ENCODE measurements at regions not wholly inside any gene's neighbourhood (a gene's known extent, or its start where the extent isn't known, plus 50 kb on each side); places are given as distances from the start of the nearest gene placed in this dataset.
A peak's percentile ranks its signal among the peaks of the same experiment; 100 is the strongest.

DNA sequence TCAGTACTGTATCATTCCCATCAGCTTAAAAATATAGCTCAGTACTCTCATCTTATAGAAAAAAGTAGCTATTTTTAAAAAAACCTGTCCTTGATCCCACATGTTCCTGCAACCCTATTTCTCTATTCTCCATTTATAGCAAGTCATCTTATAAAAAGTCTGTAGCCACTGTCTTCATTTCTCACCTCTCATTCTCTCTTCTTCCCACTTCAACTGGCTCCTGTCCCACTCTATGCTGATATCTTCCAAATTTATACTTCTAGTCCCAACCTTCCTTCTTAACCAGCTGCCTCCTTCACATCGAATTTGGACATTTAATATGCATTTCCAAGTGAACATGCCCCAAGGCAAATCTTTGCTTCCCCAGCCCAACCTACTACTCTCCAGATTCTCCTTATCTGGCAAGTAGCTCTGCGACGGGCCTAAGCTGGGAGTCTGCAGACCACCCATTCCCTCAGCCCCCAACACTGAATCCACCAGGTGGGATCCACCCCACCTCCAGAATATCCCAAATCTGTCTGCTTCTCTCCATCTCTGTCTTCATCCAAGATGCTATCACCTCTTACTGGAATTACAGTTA, 52.0 kb upstream of the TANC2 start:
- DNase-seq = no peak

DNA sequence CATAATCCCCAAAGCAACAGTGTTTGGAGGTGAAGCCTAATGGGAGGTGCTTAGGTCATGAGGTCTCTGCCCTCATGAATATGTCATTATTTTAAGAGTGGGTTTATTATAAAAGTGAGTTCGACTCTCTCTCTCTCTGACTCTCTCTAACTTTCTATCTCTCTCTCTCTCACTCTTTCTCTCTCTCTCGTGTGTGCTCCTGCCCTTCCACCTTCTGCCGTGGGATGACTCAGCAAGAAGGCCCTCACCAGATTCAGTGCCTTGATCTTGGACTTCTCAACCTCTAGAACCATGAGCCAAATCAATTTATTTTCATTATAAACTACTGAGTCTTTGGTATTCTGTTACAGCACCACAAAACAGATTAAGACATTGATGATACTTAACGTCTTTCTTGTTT, 53.7 kb upstream of the TANC2 start:
- DNase-seq = no peak

DNA sequence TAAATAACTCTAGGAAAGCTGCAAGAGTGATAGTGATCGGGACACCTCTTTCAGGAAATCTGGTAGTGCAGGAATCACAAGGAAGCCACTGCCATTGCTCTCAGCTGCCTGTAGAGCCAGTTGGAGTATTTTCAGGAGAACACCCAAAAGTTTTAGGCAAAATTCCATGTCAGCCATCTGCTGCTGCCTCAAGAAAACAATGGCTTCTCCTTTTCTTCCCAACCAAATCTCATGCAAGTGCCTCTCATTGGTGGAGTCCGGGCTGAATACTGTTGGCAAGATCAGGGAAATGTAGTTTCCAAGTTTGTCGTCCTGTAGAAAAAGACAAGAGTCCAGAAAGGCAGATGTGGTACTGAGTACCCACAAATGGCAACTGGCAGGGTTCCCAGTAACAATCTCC, 54.9 kb upstream of the TANC2 start:
- DNase-seq = no peak

DNA sequence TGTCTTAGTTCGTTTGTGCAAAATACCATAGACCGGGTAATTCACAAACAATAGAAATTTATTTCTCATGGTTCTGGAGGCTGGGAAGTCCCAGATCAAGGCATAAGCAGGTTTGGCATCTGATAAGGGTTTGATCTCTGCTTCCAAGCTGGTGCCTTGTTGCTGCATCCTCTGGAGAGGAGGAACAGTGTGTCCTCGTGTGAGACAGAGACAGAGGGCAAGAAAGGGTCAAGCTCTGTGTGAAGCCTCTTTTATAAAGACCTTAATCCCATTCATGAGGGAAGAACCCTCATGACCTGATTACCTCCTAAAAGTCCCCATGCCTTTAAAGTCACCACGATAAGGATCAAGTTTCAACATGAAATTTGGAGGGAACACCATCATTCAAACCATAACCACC, 55.8 kb upstream of the TANC2 start:
- no peak for DNase-seq

DNA sequence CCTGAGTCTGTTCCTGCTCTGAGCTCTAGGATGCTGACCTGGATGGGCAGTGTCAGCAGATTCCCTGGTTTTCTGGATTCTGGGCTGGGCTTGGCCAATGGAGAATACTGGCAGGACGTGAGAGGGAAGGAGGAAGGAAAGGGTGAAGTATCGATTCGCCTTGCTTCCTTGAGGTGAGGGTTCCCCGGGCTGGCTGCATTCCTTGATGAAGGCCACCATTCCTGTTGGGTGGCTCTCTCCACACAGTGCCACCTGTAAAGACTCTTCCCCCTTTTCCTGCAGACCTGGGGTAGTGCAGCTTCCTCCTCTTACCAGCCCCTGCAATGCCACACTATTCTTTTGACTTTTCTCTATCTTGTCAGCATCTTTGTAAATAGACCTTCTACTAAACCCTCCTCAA, 58.1 kb upstream of the TANC2 start:
- no peak for DNase-seq

DNA sequence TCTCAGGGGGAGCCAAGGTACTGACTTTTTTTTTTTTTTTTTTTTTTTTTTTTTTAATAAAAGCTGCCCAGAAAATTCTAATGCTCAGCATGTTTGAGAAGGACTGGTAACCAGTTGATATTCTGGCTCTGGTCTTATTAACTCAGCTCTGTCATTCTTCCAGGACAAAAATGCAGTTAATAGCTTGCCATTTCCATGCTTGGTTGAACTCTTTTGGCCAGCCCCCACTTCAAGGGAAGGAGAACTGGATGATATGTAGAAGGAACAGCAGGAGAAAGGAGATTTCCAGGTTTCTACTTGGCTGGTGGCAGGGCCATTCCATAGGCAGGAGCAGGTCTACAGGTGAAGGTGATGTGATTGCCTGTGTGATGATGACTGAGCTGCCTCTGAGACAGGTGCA, 59.2 kb upstream of the TANC2 start:
- no peak for DNase-seq

DNA sequence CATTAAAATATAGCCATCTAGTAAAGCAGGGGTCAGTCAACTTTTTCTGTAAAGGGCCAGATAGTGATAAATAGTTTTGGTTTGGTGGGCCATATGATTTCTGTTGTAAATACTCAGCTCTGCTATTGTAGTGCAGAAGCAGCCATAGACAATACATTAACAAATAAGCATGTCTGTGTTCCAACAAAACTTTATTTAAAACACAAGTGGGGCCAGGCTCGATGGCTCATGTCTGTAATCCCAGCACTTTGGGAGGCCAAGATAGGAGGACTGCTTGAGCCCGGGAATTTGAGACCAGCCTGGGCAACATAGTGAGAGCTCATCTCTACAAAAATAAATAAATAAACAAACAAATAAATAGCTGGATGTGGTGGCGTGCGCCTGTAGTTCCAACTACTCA, 60.8 kb upstream of the TANC2 start:
- no peak for DNase-seq

DNA sequence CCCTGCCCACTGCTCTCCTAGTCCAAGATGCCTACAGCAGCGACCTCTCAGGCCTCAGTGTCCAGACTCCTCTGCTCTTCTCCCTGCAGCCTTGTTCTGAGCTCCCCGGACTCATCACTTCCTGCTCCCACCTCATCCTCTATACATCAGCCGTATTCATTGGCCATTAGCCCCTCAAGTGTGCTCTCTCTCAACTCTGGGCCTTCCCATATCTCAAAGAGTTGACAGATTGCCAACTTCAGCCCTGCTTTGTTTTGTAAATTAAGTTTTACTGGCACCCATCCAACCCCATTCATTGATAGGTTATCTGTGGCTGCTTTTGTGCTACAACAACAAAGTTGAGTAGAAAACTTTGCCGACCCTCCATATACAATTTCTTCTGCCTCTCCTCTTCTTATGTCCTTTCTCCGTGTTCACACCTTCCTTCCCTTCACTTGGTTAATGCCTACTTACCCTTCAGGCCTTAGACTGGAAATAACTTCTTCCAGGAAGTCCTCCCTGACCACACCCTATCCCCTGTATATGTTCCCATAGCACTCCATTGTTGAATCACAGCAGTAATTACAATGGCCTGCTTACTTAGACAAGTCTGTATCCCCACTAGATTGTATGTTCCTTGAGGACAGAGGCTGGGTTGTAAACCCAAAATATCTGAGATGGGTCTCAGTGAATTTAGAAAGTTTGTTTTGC, 63.4 kb upstream of the TANC2 start:
- DNase-seq = no peak

DNA sequence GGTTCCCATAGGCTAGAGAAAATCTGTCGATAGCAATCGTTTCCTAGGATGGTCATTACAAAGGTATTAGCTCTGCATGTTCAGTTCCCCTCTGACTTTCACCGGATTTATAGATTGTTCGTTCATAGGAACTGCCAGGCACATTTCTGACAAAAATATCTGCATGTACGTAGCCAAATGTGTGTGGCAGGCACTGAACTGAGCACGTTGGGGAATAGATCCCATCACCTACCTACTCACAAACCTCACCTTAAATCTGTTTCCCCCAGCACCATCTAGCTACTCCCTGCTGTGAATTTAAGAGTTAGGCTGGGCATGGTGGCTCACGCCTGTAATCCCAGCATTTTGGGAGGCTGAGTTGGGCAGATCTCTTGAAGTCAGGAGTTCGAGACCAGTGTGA, 64.5 kb upstream of the TANC2 start:
- DNase-seq = no peak

DNA sequence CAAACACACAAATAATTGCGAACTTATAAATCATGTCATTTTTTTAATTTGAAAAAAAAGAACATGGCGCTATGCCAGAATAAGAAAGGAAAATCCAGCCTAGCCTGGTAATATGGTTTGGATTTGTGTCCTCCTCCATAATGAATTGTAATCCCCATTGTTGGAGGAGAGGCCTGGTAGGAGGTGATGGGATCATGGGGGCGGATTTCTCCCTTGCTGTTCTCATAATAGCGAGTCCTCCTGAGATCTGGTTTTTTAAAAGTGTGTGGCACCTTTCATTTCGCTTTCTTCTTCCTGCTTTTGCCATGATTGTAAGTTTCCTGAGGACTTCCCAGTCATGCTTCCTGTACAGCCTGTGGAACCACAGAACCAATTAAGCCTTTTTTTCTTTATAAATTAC, 65.9 kb upstream of the TANC2 start:
- no peak for DNase-seq

DNA sequence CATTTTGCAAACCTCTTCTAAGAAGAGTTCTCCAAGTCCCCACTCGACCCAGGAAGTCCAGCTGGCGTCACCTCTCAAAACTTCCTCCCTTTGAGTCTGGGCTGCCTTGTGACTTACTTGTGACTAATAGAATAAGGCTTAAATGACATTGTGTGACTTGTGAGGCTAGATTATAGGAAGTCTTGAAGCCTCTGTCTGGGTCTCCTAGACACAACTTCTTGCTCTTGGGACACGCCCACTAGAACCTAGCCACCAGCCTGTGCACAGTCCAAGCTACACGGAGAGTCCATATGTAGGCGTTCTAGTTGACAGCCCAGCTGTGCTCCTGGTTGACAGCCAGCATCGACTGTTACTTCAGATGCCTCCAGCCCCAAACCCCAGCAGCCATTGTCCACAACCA, 66.7 kb upstream of the TANC2 start:
- DNase-seq = no peak

DNA sequence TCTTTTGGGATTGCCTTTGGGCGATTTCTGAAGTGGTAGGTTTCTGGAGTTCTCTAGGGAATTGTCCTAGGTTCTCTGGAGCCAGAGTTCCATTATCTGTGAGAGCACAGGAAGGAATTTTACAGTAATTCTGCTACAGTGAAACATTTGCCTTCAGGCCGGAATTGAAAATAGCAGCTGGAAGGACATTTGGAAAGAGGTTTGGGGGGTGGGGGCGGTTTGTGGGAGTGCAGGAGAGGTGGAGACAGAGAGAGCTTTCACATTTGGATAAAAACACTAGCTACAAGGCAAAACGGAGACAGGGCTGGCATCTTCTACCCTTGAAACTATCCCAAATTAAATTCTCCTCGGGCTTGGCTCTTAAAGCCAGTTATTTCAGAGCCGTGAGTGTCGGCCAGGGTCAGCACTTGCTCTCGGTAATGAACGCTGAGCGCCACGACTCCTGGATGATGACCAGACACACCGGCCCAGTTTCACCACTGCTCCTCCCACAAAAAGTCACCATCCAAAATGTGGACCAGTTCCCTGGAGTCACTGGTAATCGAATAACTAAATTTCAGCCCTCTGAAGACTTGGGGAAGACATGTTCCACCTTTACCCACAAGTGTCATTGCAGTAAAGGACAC, 67.7 kb upstream of the TANC2 start:
- DNase-seq = peak; percentile 95

DNA sequence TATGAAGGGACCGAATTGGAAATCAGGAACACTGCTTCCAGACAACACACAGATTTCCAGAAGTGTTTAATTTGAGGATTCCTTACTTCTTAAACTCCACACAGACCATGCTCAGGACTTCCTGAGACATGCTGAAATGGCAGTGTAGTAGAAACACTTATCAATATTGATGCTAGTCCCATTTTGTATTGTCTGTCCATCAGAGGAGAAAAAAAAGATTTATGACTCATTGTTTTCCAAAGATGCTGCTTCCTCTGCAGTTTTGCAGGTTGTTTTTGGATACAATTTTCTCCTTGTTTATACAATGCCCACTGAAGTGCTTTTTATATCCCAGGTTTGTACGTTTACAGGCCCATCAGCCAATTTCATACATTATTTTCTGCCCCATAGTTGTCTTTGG, 68.3 kb upstream of the TANC2 start:
- no peak for DNase-seq

DNA sequence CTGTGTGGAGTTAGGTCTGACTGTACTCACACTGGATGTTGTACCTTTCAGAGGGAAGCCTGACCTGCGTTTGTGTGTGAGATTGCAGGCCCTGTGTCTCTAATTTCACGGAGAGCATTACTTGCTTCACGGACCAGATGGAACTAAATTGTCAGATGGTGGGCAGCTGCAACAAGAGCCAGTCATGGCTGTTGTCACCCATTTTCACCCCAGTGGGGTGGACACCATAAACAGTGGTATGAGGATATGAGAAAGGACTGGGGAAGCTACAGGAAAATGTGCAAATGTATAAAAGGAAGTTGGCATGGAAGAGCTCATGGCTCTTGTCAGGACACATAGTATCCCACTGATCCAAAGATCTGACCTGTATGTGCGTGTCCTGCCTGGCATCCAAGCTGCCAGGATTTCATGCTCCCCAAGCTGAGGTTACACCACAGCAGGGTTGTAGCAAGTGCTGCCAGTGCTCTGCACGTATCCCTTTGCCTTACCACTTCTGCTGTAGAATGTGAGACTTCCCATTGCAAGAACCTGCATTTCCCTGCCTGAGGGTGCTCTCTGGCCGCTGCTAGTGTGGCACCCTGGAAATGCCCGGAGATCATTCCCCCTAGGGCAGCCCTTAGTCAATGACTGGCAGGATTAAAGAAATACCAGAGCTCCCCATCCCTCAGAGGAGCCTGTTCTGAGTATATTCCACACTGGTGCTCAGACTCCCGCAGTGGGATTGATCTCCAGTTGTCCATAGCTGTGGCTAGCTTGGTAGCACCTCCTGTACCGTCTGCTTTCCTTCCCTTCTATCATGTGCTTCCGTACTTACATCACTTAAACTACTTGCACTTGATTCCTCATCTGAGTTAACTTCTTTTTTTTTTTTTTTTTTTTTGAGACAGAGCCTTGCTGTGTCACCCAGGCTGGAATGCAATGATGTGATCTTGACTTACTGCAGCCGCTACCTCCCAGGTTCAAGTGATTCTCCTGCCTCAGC, 70.4 kb upstream of the TANC2 start:
- DNase-seq = peak; percentile 82

DNA sequence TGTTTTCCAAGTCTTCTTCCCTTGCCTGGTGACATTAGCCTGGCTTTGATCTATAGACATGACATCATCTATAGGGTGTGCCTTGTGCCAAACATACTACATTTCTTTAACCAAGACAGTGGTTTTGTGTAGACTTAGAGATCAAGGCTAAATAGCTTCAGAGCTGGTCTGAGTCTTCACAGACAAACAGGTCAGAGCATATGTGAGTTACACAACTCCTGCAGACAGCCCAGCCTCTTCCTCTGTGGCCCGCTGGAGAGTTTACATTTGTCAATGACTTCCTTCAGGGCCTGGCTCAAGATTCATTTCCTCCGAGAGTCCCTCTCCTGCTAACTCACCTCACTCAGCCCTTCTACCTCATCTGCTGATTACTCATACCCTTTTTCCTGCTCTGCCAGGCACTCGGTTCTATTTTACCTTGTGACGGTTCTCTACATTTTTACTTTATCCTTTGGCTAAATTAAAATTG, 73.1 kb upstream of the TANC2 start:
- peak; percentile 98 for DNase-seq

DNA sequence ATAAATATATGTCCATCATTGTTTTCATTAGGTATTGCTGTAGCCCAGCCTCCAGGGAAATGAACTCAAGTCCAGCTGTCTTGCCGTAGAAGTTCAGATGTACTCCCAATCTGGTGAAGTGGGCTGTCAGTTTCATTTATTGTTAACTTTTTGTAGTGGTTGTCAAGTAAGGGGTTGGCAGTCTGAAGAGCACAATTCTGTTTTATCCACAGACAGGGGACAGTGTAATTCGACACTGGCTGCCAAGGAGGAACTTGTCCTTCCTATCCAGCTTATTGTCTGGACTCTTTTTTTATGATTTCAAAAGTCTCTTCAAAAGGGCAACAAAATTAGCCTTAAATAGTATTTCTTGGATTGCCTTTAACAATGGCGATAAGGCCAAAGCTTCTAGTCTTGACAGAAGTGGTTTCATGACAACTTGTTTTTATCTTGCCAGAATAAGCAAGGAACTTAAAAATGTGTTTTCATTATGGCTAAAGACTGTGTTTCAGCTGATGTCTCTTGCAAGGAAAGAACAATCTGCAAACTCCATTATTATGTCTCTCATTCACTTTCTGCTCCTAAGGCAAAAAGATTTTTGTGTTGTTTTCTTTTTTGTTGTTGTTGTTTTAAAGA, 73.9 kb upstream of the TANC2 start:
- no peak for DNase-seq

DNA sequence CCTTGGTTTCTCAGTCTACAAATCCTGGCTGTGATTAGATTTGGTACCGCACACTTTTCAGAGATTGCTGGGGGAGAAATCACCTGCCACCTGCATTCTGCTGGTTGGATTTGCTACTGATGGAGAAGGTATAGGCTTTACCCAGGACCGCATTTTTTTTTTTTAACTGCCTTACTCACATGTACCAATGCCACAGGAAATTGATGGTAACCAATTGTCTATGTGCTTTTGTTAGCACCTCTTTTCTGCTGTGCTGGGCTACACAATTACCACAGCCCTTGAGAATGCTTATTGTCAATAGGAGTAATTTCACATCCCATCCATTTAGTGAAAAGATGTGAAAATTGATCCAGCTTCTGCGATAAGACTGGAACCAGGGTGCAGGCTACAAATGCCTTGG, 74.4 kb upstream of the TANC2 start:
- no peak for DNase-seq

DNA sequence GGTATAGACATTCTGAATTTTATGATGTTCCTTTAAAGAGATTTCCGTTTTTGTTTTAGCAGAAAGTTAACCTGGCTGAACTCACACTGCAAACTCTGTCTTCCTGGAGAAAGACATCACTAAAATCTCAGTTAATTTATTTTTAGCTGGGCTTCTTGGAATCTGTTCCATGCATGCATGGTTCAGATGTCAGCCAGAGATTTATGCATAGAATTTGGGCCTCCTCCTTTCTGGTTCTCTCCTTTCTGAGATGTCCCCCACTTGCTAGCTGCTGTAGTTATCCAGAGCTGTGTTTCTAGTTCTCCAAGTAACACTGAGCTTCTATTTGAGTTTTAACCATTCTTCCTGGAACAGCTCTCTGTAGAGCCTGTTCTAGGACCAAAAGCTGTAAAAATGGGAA, 77.3 kb upstream of the TANC2 start:
- no peak for DNase-seq

DNA sequence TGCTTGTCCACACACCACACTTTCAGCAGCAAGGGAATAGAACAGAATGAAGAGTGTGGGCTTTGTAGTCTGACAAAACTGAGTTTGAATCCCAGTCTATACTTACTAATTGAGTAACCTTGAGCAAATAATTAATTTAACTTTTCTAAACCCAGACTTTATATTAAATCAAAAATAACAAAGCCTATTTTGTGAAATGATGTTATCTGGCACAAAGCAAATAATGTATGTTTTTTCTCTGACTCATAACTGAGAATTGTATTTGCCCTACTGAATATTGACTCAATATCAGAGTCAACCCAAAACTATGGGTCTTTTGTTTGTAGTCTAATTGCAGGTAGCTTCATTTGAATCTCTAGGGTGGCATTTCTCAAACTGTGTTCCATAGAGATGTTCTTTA, 77.9 kb upstream of the TANC2 start:
- no peak for DNase-seq

DNA sequence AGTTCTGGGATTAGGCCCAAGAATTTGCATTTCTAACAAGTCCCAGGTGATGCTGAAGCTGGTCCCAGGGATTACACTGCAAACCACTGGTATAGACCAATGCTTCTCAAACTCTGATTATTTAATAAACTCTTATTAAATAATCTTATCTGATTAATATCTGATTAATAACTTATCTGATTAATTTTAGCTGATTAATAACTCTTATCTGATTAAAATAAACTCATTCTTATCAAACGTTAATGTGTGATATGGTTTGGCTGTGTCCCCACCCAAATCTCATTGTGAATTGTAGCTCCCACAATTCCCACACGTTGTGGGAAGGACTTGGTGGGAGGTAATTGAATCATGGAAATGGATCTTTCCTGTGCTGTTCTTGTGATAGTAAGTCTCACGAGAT, 78.6 kb upstream of the TANC2 start:
- no peak for DNase-seq

DNA sequence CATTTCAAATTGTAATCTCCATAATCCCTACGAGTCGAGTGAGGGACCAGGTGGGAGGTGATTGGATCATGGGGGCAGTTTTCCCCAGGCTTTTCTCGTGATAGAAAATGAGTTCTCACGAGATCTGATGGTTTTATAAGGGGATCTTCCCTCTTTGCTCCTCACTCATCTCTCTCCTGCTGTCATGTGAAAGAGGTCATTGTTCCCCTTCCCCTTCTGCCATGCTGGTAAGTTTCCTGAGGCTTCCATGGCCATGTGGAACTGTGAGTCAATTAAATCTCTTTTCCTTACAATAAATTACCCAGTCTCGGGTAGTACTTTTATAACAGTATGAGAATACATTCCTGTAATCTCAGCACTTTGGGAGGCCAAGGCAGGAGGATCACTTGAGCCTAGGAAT, 76.7 kb upstream of the MARCHF10 start:
- DNase-seq = peak; percentile 35

DNA sequence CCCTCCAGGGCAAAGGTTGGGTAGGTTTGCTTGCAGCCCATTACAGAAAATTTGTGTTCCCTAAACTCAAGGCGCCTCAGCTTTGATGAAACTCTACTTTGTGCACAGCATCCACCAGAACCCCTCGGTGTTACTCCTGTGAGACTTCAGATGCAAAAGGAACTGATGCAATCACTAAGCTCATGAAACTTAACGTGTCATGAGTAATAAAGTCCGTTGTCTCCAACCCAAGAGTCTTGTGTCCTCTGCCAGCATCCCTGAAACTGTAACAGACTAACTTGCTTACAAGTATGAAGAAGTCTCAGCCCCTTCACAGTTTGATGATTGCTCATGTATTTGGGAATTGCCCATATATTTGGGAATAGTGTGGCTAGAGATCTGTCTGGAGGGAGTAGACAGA, 74.8 kb upstream of the MARCHF10 start:
- no peak for DNase-seq

DNA sequence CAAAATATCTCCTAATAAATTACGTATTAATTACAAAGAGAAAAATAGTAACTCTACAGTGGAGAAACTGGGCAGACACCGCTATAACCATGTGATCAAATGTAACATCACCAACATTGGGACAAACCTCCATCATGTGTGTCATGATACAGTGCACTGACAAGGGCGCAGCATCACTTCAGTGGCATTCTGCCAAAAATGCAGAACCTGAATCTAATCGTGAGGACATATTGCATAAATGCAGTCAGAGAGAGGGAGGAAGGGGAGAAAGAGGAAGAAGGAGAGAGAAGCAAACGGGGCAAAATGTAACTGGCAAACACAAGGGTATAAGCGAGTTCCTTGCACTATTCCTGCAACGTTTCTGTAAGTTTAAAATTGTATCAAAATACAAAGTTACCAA, 74.2 kb upstream of the MARCHF10 start:
- no peak for DNase-seq

Data from islet precursor cell (in vitro differentiated cells).